Gastrocnemius medialis (tissue), 4 donors: ENCODE measurements at regions not wholly inside any gene's neighbourhood (a gene's known extent, or its start where the extent isn't known, plus 50 kb on each side); places are given as distances from the start of the nearest gene placed in this dataset.

Experiments used
- ATAC-seq, 2 donors: fragments of 150-250 bp; one replicate each; pipeline ENCODE4 v1.9.1; 2016
- DNase-seq, 2 donors: peaks; one replicate each; pipeline ENCODE4 v3.0.0-alpha.2; 2019
- H3K27ac ChIP-seq, 4 donors: fragments of 200-600 bp; sonication (generic); 1 replicate in 1 of 4; 2 replicates in 3 of 4; pipeline ENCODE4 v1.5.1; 2016 to 2018; ENCODE audit warnings: mild to moderate bottlenecking in 2 of 4, moderate library complexity in 1 of 4
- H3K27me3 ChIP-seq, 3 donors: fragments of 200-600 bp; sonication (generic) in 2 of 3; 1 replicate in 1 of 3; 2 replicates in 2 of 3; pipeline versions ENCODE4 v1.5.1 to v1.6.0; 2016 to 2019; ENCODE audit warnings: mild to moderate bottlenecking in 1 of 3, moderate library complexity in 1 of 3
- H3K36me3 ChIP-seq, 2 donors: fragments of 200-600 bp; sonication (generic) in 1 of 2; one replicate each; pipeline ENCODE4 v1.5.1; 2017 to 2018
- H3K4me1 ChIP-seq, 2 donors: fragments of 200-600 bp; sonication (generic) in 1 of 2; one replicate each; pipeline ENCODE4 v1.5.1; 2016 to 2017; ENCODE audit warnings: mild to moderate bottlenecking in 2 of 2
- H3K4me3 ChIP-seq, 4 donors: fragments of 200-600 bp; sonication (generic) in 3 of 4; 1 replicate in 1 of 4; 2 replicates in 3 of 4; pipeline ENCODE4 v1.5.1; 2016 to 2019; ENCODE audit warnings: mild to moderate bottlenecking in 2 of 4
- H3K9me3 ChIP-seq, 3 donors: fragments of 200-600 bp; sonication (generic) in 2 of 3; 1 replicate in 1 of 3; 2 replicates in 2 of 3; pipeline ENCODE4 v1.5.1; 2016 to 2019
- CTCF ChIP-seq, 5 experiments: fragments of 450-650 bp in 3 of 5; fragments of 200-600 bp in 2 of 5; sonication (generic) in 2 of 5; IDR thresholded peaks in 4 of 5; conservative IDR thresholded peaks in 1 of 5; 1 replicate in 4 of 5; 2 replicates in 1 of 5; pipeline ENCODE4 v1.5.1; 2016 to 2019; ENCODE audit warnings: antibody characterized with exemption in 5 of 5, mild to moderate bottlenecking in 3 of 5, moderate library complexity in 3 of 5
- POLR2A ChIP-seq, 2 donors: fragments of 450-650 bp; IDR thresholded peaks; one replicate each; pipeline ENCODE4 v1.6.1; 2017; ENCODE audit warnings: antibody characterized with exemption in 2 of 2, mild to moderate bottlenecking in 2 of 2, moderate library complexity in 2 of 2
- in situ Hi-C, 4 donors: fragments of 200-750 bp; cut with MboI; loops; one replicate each; pipeline versions ENCODE4 v1.15.0 to v1.8.0; 2017; ENCODE audit warnings: low sequenced_read_pairs in 4 of 4
- intact Hi-C: fragments of 100-400 bp; cut with DNase I; formaldehyde crosslinking; loops from one replicate; pipeline ENCODE4 v1.15.1; 2023; ENCODE audit warnings: low total_unique reads

GRCh38 chr13:94968757-94969086, 256.4 kb upstream of the SOX21 start:
- Histone ChIP-seq H3K27me3 (peaks cover 45 to 57% (median 56%) of the 10 kb centered on the region in 3 donors), H3K27ac (no peak overlapping the region), H3K4me1 (peaks cover 5 to 6% of the 10 kb centered on the region in 2 donors), H3K4me3 (peak overlapping the region in 3 of 4 donors; percentile 35 to 52 (median 41)), H3K36me3 (no peaks in the 10 kb centered on the region), H3K9me3 (no peaks in the 10 kb centered on the region)
- no peak for ATAC-seq
- intact Hi-C loops (no loop called here), in situ Hi-C loops (no loop called here)
- no peak for DNase-seq
- no peak for TF ChIP-seq POLR2A (IDR thresholded peaks at IDR 0.05)
- TF ChIP-seq CTCF (IDR thresholded peaks at IDR 0.05 in 4 of 5, conservative IDR thresholded peaks at IDR 0.05 in 1 of 5) = no peak

DNA sequence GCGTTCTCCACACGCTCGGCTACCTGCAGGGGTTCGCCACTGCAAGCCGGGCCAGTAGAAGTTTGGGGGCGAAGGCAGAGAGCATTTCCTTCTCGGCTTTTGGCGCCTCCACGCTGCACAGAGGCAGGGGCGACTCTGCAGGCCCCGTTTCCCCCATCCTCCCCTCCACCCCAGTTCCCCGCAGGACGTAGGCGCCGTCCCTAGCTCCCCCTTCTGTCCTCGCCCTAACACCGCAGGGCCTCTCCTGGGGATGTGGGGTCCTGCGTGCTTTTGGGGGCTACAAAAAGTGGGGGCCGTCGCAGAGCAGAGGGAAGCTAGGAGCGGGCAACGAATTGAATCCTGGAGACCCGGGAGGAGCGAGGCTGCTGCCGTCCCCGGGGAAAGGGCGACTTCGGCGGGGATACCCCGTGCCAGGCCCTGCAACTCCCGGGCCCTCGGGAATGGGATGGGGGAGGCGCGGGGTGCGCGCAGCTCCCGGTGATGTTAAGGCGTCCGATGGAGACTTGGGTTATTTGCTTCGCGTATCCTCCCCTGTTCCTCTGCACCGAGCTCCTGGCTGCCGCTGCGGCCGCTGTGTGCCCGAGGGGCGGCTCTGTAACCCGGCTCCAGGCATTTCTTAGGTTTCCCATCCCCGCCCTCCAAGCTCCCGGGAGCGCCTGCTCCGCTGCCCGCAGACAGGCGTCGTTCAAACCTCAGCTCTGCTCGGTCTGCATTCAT, 255.9 kb upstream of the SOX21 start:
- no peak for TF ChIP-seq CTCF (IDR thresholded peaks at IDR 0.05 in 4 of 5, conservative IDR thresholded peaks at IDR 0.05 in 1 of 5)
- no peak for TF ChIP-seq POLR2A (IDR thresholded peaks at IDR 0.05)
- H3K4me1 ChIP-seq = peaks cover 5 to 6% of the 10 kb centered on the region in 2 donors
- intact Hi-C loops = no loop called here
- H3K4me3 ChIP-seq = peak overlapping the region; percentile 35 to 52 (median 38)
- DNase-seq = no peak
- no peaks in the 10 kb centered on the region for H3K9me3 ChIP-seq
- ATAC-seq = no peak
- peaks cover 45 to 62% (median 56%) of the 10 kb centered on the region in 3 donors for H3K27me3 ChIP-seq
- in situ Hi-C loops = no loop called here
- H3K27ac ChIP-seq = no peak overlapping the region
- no peaks in the 10 kb centered on the region for H3K36me3 ChIP-seq

DNA sequence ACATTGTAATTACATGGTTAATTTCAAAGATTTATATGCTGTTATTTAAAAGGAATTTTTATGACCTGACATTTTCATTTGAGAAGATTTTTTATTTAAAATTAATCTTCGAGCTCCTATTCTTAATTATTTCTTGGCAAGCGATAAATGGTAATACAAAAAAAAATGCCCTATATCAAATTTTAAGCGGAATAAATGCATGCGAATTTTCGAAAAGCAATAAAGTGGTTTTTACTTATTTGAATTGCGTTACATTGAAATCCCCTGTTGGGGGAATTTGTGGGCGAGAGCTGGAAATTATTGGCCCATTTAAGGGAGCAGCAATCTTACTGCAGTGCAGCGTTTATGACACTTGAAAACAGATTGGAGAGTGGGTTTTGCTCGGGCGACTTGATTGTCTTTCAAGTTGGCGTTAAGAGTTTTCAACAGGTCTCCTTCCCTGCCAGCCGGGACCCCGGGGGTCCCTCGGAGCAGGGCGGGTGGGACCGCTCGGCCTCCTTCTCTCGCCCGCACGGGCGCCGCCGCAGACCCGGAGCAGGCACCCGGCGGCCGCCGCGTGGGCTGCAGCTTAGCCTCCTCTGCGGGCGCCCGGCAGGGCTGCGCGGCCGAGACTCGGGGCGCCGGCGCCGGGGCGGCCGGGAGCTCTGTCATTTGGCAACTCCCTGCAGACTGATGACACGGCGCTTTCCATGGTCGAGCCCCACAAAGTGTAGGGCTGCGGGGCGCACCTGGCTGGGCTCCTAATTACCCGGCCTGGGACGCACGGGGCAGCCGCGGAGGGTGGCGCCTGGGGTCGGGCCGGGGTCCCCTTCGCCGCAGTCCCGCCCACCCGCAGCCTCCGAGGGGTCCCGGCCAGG, 255.1 kb upstream of the SOX21 start:
- no peaks in the 10 kb centered on the region for H3K36me3 ChIP-seq
- DNase-seq (no peak), ATAC-seq (peak in 1 of 2 donors; percentile 33)
- intact Hi-C loops = no loop called here
- in situ Hi-C loops = no loop called here
- H3K4me1 ChIP-seq = peaks cover 5 to 6% of the 10 kb centered on the region in 2 donors
- H3K4me3 ChIP-seq = peak overlapping the region; percentile 35 to 52 (median 38)
- no peaks in the 10 kb centered on the region for H3K9me3 ChIP-seq
- H3K27ac ChIP-seq = no peak overlapping the region
- TF ChIP-seq CTCF (IDR thresholded peaks at IDR 0.05 in 4 of 5, conservative IDR thresholded peaks at IDR 0.05 in 1 of 5) (no peak), POLR2A (IDR thresholded peaks at IDR 0.05) (no peak)
- H3K27me3 ChIP-seq = peaks cover 45 to 63% (median 56%) of the 10 kb centered on the region in 3 donors

GRCh38 chr13:94966422-94966955, 254.1 kb upstream of the SOX21 start:
- H3K4me1 ChIP-seq = peaks cover 5 to 6% of the 10 kb centered on the region in 2 donors
- intact Hi-C loops = no loop called here
- H3K9me3 ChIP-seq = no peaks in the 10 kb centered on the region
- H3K36me3 ChIP-seq = no peaks in the 10 kb centered on the region
- DNase-seq = no peak
- H3K27ac ChIP-seq = no peak overlapping the region
- in situ Hi-C loops = no loop called here
- peaks cover 45 to 63% (median 57%) of the 10 kb centered on the region in 3 donors for H3K27me3 ChIP-seq
- no peak overlapping the region for H3K4me3 ChIP-seq
- no peak for ATAC-seq
- TF ChIP-seq POLR2A (IDR thresholded peaks at IDR 0.05) (no peak), CTCF (IDR thresholded peaks at IDR 0.05 in 4 of 5, conservative IDR thresholded peaks at IDR 0.05 in 1 of 5) (no peak)
